HG03280 (cell line): ENCODE measurements at regions not wholly inside any gene's neighbourhood (a gene's known extent, or its start where the extent isn't known, plus 50 kb on each side); places are given as distances from the start of the nearest gene placed in this dataset.

ENCODE experiments used
- ATAC-seq: cut with Tn5 transposase; IDR thresholded peaks from one replicate; pipeline ENCODE4 v1.9.1; 2021; ENCODE audit warnings: mild to moderate bottlenecking, moderate library complexity; ENCODE audit not compliant: unreplicated experiment

DNA sequence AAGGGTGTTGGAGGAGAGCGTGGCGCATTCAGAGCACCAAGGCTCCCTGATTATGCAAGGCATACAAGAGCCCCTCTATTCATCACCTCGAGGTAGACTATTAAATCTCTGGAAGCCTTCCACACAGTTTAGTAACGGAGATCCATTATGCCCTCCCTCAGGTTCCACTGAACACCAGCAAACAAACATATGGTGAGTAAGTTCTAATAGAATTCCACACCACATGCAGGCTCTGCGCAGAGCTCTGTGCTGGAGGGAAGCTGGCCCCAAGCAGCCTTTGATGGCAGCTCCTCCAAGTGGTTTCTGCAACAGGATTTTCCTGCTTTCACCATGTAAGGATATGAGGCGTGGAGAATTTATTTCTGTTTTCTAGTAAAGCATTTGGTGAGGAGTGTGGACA lies 238.6 kb downstream of the C1D start:
- no peak for ATAC-seq

DNA sequence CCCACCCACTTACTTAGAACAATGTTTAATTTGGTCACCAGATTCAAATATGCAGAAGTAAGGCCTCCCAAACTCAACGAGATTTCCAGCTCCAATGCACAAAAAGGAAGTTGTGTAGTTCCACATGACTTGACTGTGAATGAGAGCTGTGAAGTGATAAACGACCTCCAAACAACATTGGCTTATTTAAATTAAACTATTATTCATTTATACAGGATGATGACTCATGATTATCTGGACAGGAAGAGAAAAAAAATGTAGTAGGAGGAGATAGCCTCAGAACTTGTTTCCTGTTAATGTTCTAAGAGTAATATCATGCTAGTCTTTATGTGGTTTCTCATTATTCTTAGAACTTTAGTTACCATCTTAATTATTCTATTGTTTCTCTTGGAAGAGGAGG lies 237.3 kb downstream of the C1D start:
- no peak for ATAC-seq

DNA sequence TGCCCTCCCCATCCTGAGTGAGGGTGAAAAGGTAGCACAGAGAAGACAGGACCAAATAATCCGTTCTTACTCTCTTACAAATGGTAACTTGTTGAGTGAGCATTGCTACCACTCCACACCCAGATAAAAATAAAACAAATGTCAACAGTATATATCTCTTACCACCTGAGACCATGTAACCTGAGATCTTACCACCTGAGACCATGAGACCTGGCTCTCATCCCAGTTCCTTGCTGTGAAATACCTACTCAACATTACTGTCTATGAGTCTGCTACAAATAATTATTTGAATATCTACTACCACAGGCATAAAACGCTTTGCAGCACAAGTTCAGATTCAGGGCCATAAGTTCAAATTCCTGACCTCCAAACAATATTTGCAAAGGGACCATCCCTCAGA lies 234.7 kb downstream of the C1D start:
- no peak for ATAC-seq

DNA sequence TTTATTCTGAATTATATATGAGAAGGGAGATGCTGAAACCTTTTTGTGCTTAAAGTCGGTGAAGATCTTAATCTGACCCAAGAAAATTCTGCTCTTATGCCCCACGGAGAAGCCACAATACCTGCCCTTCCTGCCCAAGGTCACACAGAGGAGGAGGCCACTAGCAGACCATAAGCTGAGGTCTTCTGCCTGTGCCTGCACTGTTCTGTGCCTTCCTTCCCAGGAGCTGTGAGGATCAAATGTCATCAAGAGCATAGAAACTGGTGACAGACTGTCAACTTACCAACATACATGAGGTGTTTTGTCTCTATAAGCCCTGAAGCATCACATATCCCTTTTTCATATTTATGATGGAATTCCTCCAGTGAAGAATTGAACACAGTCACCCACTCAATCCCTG lies 233.3 kb downstream of the C1D start:
- no peak for ATAC-seq

DNA sequence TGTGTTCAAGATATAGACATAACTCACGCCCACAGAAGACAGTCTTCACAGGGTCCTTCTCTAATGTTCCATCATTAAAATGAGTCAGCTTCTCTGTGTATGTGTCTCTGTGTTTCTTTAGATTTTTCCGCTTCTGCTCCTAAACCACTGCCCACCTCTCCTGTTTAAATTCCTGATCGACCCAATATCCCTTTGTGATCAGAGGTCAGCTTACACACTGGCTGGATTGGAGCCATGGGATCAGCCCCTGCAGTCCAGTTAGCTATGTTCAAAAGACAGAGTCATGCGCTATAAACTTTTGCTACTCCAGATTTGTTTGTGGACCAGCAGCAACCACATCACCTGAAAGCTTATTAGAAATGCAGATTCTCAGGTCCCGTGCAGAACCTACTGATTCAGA lies 229.2 kb downstream of the C1D start:
- ATAC-seq: no peak

DNA sequence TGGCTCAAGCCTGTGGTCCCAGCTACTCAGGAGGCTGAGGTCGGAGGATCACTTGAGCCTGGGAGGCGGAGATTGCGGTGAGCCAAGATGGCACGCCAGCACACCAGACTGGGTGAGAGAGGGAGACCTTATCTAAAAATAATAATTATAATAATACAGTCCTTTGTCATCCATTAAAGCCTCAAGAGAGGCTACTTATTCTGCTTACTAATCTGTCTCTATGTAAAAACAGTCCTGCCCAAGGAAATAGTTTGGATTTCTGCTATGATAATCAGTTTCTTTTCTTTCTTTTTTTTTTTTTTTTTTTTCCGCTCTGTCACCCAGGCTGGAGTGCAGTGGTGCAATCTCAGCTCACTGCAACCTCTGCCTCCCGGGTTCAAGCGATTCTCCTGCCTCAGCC lies 228.3 kb downstream of the C1D start:
- ATAC-seq: no peak

DNA sequence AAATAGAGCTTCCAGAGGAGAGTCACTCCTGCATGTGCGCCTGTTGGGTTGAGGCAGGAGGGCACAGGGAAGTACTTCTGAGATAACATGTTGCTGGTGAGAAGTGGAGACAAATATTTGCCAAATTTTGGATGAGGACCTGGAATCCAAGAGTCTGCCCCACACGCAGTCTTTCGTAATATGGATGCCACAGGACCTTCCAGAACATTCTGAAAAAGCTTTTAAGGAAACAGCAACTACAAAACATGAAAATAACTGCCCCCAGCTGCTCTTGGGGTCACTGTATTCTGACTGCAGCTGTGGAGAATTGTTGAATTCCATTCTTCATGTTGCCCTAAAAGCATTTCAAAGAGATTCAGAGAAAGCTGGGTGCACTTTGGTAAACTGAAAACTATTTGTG lies 227.5 kb downstream of the C1D start:
- no peak for ATAC-seq

DNA sequence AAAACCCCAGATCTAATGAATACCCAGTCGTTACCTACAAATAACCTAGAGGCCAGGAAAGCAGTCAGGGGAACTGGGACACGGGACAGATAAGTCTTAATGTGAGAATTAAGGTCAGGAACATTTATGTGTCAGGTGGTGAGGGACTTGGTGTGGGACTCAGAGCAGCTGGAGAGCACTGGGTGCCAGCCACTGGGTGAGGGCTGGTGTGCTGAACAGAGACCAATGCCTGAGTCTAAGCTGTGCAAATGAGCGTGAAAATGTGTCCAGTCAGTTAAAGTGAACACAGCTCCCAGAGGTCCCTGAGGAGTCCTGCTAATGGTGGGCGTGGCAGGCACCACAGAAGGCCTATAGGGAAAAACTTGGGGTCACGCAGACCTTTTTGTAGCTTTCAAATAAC lies 225.9 kb downstream of the C1D start:
- ATAC-seq: no peak

DNA sequence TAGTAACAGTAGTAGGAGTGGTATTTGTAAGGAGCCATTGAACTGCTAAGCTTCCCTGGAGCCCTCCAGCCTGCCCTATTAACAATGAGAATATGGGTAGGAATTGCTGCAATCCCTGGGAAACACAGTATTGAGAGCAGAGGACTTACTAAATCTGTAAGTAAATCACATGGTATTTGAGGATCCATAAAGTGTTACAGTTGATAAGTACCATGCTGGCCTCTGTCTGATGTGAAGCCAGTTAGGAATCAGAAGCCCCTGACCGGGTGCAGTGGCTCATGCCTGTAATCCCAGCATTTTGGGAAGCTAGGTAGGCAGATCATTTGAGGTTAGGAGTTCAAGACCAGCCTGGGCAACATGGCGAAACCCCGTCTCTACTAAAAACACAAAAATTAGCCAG lies 224.6 kb downstream of the C1D start:
- no peak for ATAC-seq

DNA sequence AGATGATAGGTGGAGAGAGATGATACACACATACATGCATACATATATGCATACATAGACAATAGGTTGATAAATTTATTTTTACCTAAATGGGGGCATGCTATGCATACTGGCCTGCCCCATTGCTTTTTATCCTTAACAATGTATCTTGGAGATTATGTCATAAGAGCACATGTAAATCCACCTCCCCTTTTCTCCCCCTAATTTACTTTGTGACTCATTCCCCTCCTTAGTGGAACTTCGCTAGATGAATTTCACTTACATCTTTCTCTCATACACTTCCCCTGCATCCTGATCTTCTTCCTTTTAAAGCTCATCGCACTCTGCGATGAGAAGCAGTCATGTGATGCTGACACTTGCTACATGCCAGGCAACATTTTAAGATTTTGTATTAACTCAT lies 223.6 kb downstream of the C1D start:
- ATAC-seq: no peak

DNA sequence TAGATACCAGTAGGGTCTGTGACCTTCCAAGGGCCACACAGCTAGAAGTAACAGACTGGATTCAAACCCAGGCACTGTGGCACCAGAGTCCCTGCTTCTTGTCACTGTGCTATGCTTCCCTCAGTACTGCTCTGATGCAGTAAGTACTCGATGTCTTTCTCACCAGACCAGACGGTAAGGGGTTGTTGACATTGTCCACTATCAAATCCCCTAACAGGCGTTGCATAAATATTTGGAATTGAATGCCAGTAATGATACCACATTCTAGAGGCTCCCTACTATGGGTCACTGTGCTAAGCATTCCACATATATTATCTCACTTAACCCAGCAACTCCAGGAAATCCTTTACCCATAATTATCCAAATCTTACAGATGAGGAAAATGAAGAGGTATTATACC lies 223.1 kb downstream of the C1D start:
- ATAC-seq: no peak

DNA sequence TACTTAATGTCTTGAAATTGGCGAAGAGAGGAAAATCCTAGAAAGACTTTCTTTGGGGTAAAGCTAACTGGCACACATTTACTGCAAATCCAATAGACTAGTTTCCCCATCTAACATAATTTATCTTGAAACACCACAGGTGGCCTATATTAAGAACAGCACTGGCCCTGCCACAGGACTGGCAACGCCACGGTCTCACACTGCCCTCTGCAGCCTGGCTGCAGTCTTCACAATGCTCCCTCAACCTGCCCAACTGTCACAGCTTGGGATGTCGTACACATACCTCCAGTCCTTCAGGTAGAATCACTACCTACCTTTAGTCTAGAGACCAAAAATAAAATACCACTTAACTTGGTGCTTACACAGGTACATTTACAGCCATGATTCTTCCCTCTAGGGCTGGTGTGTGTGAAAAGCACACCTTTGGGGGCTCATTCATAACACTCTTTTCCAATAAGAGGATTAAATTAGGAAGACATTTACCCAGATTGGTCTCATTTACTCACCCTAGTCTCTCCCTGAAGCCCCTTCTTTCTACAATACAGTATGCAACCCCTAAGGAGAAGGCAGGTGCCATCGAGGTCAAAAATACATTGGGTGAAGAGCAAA lies 222.2 kb downstream of the C1D start:
- peak; percentile 73 for ATAC-seq

DNA sequence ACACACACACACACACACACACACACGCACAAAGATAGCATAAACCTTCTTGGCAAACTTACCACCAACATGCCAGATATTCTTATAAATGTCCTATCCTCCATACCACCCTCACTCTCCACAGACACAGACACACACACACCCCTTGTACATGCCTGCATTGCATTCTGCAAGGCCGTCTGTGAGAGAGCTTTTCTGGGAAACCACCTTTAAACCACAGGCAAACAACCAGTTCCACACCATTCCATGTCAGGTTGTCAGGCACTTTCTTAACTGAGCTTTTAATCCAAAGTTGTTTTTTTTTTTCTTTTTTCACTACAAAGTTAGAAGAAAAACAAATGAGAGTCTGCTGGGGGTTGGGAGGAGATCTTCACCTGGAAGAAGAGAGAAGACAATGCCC lies 221.1 kb downstream of the C1D start:
- ATAC-seq: no peak

DNA sequence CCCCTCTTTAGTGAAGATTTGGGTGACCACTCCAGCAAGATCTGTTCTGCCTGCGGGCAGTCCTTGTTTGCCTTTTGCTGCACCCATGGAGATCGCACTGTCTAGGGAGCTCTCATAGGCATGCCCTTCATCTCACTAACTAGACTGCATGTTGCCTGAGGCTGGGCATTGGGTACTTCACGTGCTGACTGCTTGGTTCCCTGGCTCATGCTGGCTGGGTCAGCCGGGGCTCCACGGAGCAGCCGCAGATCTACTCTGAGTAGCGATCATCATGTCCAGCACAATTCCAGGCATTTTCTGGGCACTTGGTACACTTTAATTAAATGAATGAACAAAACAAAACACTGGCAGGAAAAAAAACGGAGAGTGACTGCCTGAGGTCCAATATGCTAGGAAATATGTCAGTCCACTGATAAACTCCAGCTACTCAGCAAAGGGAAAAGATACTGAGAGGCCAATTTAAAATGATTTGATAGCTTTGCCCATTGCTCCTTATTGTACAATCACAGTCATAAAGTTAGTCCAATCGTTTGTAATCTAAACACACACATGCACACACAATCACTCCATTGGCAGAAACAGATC lies 220.3 kb downstream of the C1D start:
- ATAC-seq: no peak

DNA sequence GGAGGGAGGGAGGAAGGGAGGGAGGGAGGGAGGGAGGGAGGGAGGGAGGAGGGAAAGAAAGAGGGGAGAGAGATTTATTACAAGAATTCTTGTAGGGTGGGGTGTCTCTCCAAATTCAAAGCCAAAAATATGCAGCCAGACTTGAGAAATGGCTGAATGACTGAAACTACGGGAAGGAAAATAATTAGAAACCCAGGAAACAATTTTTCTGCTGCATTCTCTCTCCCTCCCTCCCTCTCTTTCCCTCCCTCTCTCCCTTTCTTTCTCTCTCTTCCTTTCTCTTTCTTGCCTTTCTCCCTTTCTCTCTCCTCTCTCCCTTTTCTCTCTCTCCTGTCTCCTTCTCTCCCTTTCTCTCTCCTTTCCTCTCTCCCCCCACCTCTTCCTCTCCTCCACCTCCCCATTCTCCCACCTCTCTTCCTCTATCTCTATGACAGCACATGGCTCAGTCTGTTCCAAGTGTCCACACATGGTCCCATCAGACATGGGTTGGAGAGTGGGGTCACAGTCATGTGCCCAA lies 218.7 kb downstream of the C1D start:
- ATAC-seq: no peak

DNA sequence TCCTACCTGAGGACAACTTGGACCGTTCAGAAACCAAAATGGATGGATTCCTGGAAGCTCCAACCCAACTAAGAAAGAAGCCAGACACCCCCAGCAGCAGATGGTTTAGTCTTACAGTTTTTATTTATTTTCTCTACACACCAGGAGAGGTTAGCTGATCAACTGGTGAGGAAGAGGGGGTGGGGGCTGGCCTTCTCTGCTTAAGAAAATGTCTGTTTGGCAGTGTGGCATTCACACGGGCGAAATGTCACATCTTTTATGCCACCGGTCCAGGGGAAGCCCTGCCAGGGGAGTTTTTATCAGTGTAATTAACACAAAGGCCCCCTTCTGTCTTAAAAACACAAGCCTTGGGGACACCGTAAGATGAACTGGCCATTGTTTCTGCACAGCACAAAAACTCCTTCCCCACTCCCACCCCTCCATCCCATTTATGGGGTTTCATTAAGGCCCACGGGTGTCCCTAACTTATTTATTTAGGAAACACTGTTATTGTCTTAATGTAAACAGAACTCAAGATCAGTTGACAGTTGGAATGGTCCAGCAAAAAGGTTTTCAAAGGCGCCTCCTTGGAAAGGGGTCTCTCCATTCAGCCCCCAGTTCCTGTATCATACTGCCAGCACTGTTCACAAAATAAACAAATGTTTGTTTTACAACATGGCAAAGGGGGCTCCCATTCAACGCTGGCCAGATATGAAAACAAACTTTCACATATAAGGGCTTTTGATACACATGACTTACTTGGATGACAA lies 217.0 kb downstream of the C1D start:
- ATAC-seq: no peak

DNA sequence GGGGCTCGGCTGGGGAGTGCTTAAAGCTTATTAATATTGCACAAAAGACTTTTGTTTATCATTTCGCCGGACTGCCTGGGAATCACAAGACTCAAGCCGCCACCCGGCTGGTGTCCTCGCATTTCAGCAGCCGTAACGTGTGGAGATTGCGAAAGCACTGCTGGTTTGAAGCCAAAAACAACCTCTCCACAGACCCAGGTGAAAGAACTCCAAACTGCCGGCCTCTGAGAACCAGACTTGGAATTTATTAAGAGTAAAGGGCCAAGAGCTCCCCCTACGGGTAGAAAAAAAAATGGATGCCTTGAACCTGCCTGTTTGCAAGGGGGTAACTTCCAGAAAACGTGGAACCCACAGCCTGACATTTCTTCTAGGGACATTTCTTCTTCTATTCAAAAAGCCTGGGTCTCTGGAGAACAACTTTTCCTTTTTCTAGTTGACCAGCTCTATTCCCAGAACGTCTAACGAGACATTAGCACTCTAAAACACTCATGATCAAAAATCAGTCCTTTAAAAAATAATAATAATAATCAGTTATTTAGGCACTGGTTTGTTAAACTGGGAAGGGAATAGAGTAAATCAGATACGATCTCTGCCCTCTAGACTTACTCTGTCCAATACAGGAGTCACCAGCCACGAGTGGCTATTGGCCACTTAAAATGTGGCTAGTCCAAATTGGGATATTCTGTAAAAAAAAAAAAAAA lies 216.3 kb downstream of the C1D start:
- ATAC-seq: peak; percentile 54

DNA sequence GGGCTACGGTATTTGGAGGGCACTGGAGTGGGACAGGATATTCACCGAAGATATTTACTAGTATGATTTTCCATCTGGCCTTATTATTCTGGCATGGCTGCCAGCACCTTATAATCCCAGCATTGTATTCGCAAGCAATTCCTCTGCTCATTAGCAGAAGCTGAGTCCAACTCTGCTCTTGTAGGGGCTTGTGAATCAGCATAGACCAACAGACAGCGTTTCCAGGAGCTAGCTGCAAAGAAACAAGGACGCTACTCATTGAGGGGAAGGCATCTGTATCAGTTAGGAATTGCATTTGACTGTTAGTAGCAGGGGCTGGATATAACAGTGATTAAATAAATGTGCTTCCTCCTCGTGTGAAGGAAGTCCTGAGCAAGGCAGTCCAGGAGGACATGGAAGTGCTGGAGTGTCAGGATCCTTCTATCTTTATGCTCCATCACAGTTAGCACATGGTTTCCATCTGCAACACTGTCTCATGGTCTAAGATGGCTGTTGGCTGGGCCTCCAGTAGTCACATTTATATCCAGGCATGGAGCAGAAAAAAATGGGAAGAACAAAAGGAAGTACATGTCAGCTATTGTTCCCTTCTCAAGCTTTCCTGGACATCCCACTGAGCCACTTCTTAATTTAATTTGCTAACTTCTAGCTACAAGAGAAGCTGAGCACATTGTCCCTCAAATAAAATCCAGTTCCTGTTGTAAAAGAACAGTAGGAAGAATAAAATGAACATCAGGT lies 214.1 kb downstream of the C1D start:
- no peak for ATAC-seq

DNA sequence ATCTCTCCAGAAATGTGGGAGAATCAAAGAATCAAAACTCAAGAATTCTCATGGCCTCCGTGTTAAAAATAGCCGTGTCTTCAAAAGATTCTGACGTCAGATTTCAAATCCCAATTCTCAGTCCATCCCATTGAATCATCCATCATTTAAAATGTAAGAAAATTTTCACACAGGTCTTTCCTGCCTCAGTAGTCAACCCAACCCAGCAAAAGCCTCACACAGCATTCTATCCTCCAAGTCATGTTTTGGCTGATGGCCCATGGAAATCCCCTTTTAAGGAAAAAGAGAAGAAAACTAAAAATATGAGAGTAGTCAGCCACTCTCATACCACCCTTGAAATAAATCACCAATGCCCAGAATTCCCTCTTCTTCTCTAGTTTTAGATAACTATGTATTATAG lies 211.8 kb downstream of the C1D start:
- ATAC-seq: no peak

DNA sequence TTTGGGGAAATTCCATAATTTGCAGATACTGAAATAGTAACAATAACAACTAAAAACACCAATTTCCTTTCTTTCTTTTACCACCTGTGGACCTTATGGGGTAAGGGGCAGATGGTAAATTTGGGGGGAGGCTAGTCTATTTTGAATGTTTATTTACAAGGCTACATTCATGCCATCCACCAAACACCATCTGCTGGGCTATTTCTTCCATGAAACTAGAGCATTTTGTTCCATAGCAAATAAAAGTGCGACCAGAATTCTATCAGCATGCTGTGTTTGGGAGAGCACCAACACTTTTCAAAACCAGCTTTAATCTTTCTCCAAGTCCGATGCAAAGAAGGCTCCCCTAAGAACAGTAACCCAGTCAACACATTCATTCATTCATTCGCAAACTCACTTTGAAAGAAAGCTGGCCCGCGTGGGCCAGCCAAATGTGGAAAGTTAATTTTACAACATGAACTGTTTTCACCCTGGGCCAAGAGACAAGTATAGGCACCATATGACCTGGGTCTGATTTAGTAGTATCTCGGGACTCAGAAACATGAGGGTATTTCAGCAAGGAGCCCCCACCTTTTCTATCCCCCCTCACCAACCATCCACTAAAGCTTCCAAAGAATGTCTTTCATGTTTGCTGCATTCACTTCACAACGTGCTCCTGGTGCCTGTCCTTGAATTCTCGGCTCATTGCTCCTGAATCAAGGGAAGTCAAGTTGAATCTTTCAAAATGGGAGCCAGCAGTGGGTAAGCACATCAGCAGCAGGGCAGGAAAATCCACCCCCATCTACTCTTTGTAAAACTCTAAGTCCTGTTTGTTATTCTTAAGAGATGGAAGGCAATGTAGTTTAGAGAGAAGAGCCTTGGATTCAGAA lies 210.6 kb downstream of the C1D start:
- ATAC-seq: no peak
